OCI-M2 (cell line): ENCODE measurements at regions not wholly inside any gene's neighbourhood (a gene's known extent, or its start where the extent isn't known, plus 50 kb on each side); places are given as distances from the start of the nearest gene placed in this dataset.
"Not testable (repeated sequence)": the region's sequence is repeated elsewhere in the genome, so short reads cannot be mapped to it uniquely, and the experiment has no call there.

ENCODE experiments used
- DNase-seq: peaks from one replicate; lab custom pipeline; 2025; ENCODE audit not compliant: unreplicated experiment; lab: John Stamatoyannopoulos, UW

GRCh38 chr21:39004634-39005501, 178.4 kb downstream of the PSMG1 start:
- no peak for DNase-seq

GRCh38 chr21:39003982-39004633, 179.1 kb downstream of the PSMG1 start:
- no peak for DNase-seq

GRCh38 chr21:39001341-39001740, 181.9 kb downstream of the PSMG1 start:
- no peak for DNase-seq

GRCh38 chr21:39000496-39000895, 182.8 kb downstream of the PSMG1 start:
- DNase-seq, result no peak

GRCh38 chr21:38999161-38999560, 184.1 kb downstream of the PSMG1 start:
- DNase-seq, result no peak

- DNase-seq, result not testable (repeated sequence)
Observed at GRCh38 chr21:38998281-38998680, 185.0 kb downstream of the PSMG1 start.

- not testable (repeated sequence) for DNase-seq
Observed at GRCh38 chr21:38997843-38998175, 185.4 kb downstream of the PSMG1 start.

GRCh38 chr21:38997051-38997842, 186.0 kb downstream of the PSMG1 start:
- no peak for DNase-seq

GRCh38 chr21:38996355-38996754, 186.9 kb downstream of the PSMG1 start:
- no peak for DNase-seq

GRCh38 chr21:38995731-38996130, 187.5 kb downstream of the PSMG1 start:
- DNase-seq, result no peak

- no peak for DNase-seq
Observed at GRCh38 chr21:38995071-38995669, 188.1 kb downstream of the PSMG1 start.

- DNase-seq, result no peak
Observed at GRCh38 chr21:38994042-38994441, 188.3 kb downstream of the ETS2 start.

GRCh38 chr21:38993561-38993960, 187.8 kb downstream of the ETS2 start:
- DNase-seq, result no peak

- no peak for DNase-seq
Observed at GRCh38 chr21:38992737-38993136, 187.0 kb downstream of the ETS2 start.

- no peak for DNase-seq
Observed at GRCh38 chr21:38990424-38990794, 184.7 kb downstream of the ETS2 start.

- DNase-seq, result no peak
Observed at GRCh38 chr21:38989745-38990423, 184.2 kb downstream of the ETS2 start.

GRCh38 chr21:38989379-38989744, 183.6 kb downstream of the ETS2 start:
- no peak for DNase-seq

GRCh38 chr21:38988509-38989378, 183.0 kb downstream of the ETS2 start:
- DNase-seq, result no peak

- DNase-seq, result no peak
Observed at GRCh38 chr21:38987633-38988508, 182.1 kb downstream of the ETS2 start.
